Mammary epithelial cell (primary cell): ENCODE measurements at regions not wholly inside any gene's neighbourhood (a gene's known extent, or its start where the extent isn't known, plus 50 kb on each side); places are given as distances from the start of the nearest gene placed in this dataset.

Experiments
- EZH2 ChIP-seq: IDR thresholded peaks from 2 replicates; pipeline ENCODE4 v1.6.1; 2012; ENCODE audit warnings: low read length, inconsistent platforms, borderline replicate concordance
- TF ChIP-seq, protein P1 (sequence below), 2 donors: IDR thresholded peaks in 1 of 2; conservative IDR thresholded peaks in 1 of 2; 2 replicates each; pipeline ENCODE4 v1.5.1; 2011 to 2012; ENCODE audit warnings: inconsistent platforms in 2 of 2, low read length in 2 of 2, mild to moderate bottlenecking in 2 of 2, control low read depth in 1 of 2, low read depth in 1 of 2; ENCODE audit not compliant: insufficient read depth in 1 of 2; ENCODE audit errors: extremely low read depth in 1 of 2

- TF ChIP-seq, protein P1, sequence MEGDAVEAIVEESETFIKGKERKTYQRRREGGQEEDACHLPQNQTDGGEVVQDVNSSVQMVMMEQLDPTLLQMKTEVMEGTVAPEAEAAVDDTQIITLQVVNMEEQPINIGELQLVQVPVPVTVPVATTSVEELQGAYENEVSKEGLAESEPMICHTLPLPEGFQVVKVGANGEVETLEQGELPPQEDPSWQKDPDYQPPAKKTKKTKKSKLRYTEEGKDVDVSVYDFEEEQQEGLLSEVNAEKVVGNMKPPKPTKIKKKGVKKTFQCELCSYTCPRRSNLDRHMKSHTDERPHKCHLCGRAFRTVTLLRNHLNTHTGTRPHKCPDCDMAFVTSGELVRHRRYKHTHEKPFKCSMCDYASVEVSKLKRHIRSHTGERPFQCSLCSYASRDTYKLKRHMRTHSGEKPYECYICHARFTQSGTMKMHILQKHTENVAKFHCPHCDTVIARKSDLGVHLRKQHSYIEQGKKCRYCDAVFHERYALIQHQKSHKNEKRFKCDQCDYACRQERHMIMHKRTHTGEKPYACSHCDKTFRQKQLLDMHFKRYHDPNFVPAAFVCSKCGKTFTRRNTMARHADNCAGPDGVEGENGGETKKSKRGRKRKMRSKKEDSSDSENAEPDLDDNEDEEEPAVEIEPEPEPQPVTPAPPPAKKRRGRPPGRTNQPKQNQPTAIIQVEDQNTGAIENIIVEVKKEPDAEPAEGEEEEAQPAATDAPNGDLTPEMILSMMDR (conservative IDR thresholded peaks at IDR 0.05 in 1 of 2, IDR thresholded peaks at IDR 0.05 in 1 of 2; ENCODE audit: extremely low read depth in 1 of 2, insufficient read depth in 1 of 2, low read depth in 1 of 2, low read length in 2 of 2): no peak
- no peak for TF ChIP-seq EZH2
Observed at GRCh38 chr4:136680271-136680670, 852.0 kb downstream of the PCDH18 start.
